Erythroblast (primary cell): ENCODE measurements at regions not wholly inside any gene's neighbourhood (a gene's known extent, or its start where the extent isn't known, plus 50 kb on each side); places are given as distances from the start of the nearest gene placed in this dataset.

Experiments used
- GATA1 ChIP-seq: IDR thresholded peaks from 2 replicates; pipeline ENCODE4 v1.6.1; 2011; ENCODE audit warnings: low read depth, mild to moderate bottlenecking, control low read depth, low read length, moderate library complexity
- POLR2A ChIP-seq: IDR thresholded peaks from 2 replicates; pipeline ENCODE4 v1.6.1; 2011; ENCODE audit warnings: mild to moderate bottlenecking, low read length

DNA sequence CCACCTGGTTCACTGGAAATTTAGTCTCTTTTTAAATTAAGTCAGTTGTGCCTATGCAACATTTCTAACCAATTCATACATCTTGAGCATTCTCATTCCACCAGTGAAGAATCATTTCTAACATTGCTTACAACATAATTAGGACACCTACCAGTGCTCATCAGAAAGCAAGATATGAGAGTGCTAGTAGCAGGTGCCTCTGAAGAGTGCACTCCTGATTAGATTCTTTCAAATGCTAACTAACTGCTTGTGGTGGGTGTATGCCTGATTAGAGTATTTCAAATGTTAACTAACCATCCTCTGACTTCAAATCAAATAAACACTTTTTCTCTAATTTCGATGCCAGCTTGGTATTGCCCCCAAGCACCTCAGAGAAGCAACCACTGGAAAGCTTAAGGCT lies 124.3 kb upstream of the DNAJC10 start:
- TF ChIP-seq POLR2A, result no peak
- TF ChIP-seq GATA1, result no peak
